ENCODE measurements at regions not wholly inside any gene's neighbourhood (a gene's known extent, or its start where the extent isn't known, plus 50 kb on each side); places are given as distances from the start of the nearest gene placed in this dataset.

DNA sequence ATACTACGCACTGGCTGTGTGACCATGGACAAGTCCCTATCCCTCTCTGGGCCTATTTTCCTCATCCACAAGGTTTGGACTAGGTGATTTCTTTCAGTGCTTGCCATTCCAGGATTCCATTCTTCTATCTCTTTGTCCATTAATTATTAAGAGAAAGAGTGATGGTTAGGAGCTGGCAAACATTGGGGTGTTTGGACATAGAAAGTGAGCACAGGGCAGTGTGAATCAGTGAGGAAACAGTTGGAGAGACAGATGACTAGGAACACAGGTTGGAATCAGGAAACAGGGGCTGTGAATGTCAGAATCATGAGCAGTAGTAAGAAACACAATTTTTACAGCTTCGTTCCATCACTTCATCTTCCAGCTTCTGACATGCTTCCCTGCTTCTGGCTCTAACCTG is 211.8 kb downstream of the INSC start:
- Histone ChIP-seq H3K27ac (no peak overlapping the region), H3K4me1 (no peaks in the 10 kb centered on the region), H3K27me3 (no peaks in the 10 kb centered on the region), H3K4me3 (no peak overlapping the region), H3K36me3 (no peaks in the 10 kb centered on the region), H3K9me3 (no peaks in the 10 kb centered on the region)
- DNase-seq, result no peak
- intact Hi-C loops (cut with DNase I; ENCODE audit: low total_unique reads), result no loop called here
- TF ChIP-seq POLR2A (IDR thresholded peaks at IDR 0.05), result no peak
- TF ChIP-seq, protein P1, sequence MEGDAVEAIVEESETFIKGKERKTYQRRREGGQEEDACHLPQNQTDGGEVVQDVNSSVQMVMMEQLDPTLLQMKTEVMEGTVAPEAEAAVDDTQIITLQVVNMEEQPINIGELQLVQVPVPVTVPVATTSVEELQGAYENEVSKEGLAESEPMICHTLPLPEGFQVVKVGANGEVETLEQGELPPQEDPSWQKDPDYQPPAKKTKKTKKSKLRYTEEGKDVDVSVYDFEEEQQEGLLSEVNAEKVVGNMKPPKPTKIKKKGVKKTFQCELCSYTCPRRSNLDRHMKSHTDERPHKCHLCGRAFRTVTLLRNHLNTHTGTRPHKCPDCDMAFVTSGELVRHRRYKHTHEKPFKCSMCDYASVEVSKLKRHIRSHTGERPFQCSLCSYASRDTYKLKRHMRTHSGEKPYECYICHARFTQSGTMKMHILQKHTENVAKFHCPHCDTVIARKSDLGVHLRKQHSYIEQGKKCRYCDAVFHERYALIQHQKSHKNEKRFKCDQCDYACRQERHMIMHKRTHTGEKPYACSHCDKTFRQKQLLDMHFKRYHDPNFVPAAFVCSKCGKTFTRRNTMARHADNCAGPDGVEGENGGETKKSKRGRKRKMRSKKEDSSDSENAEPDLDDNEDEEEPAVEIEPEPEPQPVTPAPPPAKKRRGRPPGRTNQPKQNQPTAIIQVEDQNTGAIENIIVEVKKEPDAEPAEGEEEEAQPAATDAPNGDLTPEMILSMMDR (IDR thresholded peaks at IDR 0.05), result no peak

DNA sequence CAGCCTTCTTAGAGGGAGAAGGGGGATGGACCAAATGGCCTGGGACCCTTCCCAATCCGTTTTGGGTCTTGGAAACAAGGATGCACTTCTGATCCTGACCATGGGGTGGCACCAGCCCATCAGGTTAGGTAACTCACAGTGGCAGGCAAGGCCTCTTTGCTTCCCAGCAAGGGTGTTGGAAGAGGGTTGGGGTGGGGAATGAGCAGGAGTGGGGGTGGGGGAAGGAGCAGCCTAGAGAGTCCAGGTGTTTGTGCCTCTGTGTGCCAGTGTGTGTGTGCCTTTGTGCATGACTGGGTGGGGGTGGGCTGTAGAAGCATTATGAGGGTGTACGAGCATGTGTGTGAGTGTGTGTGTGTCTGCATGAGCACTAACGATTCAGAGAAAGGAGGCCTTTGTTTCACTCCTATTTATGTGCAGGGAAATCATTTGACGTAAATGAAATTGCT is 213.1 kb downstream of the INSC start:
- peak; percentile 19 to 23 for DNase-seq
- intact Hi-C loops (cut with DNase I; ENCODE audit: low total_unique reads), result no loop called here

DNA sequence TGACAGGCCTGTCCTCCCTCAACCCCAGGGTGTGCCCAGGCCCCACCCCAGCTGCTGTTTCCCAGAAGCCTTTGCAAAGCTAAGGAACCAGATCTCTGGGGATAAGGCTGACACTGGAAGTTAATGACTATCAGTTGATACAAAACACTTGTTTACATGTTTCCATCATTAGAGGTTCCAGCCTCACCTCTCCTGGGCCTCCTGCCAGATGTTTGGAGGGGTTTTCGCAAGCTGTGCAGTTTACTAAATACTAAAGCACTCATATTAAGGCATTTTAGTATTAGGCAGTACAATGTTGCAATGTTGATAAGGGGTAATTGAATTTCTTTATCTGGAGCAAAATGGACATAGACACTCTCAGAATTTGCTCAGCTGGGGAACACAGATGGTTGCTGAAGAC is 218.7 kb downstream of the INSC start:
- Histone ChIP-seq H3K27me3 (peaks cover 0 to 3% of the 10 kb centered on the region in 2 donors), H3K36me3 (no peaks in the 10 kb centered on the region), H3K9me3 (no peaks in the 10 kb centered on the region), H3K4me3 (no peak overlapping the region), H3K27ac (no peak overlapping the region), H3K4me1 (no peaks in the 10 kb centered on the region)
- DNase-seq, result no peak
- no peak for TF ChIP-seq POLR2A (IDR thresholded peaks at IDR 0.05)
- TF ChIP-seq, protein P1 (IDR thresholded peaks at IDR 0.05), result no peak
- intact Hi-C loops (cut with DNase I; ENCODE audit: low total_unique reads), result no loop called here

More for the DNA sequence above, 213.1 kb downstream of the INSC start:
- Histone ChIP-seq H3K9me3 (no peaks in the 10 kb centered on the region), H3K36me3 (no peaks in the 10 kb centered on the region), H3K27ac (no peak overlapping the region), H3K4me3 (no peak overlapping the region), H3K27me3 (no peaks in the 10 kb centered on the region), H3K4me1 (no peaks in the 10 kb centered on the region)
- no peak for TF ChIP-seq POLR2A (IDR thresholded peaks at IDR 0.05)
- TF ChIP-seq, protein P1 (IDR thresholded peaks at IDR 0.05), result peak; percentile 33 to 51 (median 36)

DNA sequence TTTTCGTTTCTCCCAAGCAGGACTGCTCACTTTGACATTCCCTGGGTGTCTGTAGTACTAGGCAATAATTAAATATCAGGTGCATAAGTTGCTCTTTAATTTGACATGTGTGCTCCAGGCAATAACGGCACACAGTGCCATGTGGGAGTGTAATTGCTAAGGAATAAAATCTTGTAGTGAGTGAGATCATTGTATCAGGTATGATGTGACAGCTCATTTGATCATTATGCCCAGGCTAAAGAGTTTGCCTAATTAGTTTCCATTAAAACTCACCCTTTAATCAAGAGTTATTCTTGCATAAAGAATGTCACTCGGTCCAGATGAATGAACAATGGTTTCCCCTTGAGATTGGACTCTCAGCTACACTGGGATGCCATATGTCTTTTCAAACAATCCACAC is 220.0 kb downstream of the INSC start:
- TF ChIP-seq, protein P1 (IDR thresholded peaks at IDR 0.05), result no peak
- no peak for TF ChIP-seq POLR2A (IDR thresholded peaks at IDR 0.05)
- DNase-seq, result no peak
- no peak overlapping the region for H3K27ac ChIP-seq
- H3K27me3 ChIP-seq, result peaks cover 0 to 3% of the 10 kb centered on the region in 2 donors
- intact Hi-C loops (cut with DNase I; ENCODE audit: low total_unique reads), result no loop called here
- no peaks in the 10 kb centered on the region for H3K9me3 ChIP-seq
- H3K4me3 ChIP-seq, result no peak overlapping the region
- no peaks in the 10 kb centered on the region for H3K36me3 ChIP-seq
- no peaks in the 10 kb centered on the region for H3K4me1 ChIP-seq

DNA sequence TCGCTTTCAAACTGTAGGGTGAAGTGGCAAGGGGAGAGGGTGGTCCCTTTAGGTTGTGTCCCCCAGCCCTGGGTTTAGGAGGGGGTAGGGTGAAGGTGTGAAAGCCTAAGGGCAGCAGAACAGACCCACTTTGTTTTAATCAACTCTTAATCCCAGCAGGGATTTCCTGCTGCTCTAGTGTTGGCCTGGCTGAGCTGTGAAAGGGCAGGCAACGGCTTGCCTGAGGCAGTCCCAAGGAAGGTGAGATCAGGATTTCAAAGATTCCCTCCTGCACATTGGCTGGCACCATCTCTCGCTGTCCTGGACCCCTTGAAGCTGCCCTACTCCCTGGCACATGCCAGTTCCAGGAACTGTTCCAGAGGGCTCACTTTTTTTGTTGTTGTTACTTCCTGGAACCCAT is 221.3 kb downstream of the INSC start:
- DNase-seq, result no peak
- TF ChIP-seq, protein P1 (IDR thresholded peaks at IDR 0.05), result no peak
- no peak for TF ChIP-seq POLR2A (IDR thresholded peaks at IDR 0.05)
- Histone ChIP-seq H3K27me3 (peaks cover 0 to 3% of the 10 kb centered on the region in 2 donors), H3K4me1 (no peaks in the 10 kb centered on the region), H3K27ac (no peak overlapping the region), H3K36me3 (no peaks in the 10 kb centered on the region), H3K4me3 (no peak overlapping the region), H3K9me3 (no peaks in the 10 kb centered on the region)
- intact Hi-C loops (cut with DNase I; ENCODE audit: low total_unique reads), result no loop called here

Measured in uterus (tissue), 3 donors.